NOMO-1 treated with dmso at 0.1 percent for 144 hours (cell line): ENCODE measurements at regions not wholly inside any gene's neighbourhood (a gene's known extent, or its start where the extent isn't known, plus 50 kb on each side); places are given as distances from the start of the nearest gene placed in this dataset.

ENCODE experiments used
- DNase-seq: peaks from one replicate; lab custom pipeline; 2025; ENCODE audit not compliant: unreplicated experiment; lab: John Stamatoyannopoulos, UW

DNA sequence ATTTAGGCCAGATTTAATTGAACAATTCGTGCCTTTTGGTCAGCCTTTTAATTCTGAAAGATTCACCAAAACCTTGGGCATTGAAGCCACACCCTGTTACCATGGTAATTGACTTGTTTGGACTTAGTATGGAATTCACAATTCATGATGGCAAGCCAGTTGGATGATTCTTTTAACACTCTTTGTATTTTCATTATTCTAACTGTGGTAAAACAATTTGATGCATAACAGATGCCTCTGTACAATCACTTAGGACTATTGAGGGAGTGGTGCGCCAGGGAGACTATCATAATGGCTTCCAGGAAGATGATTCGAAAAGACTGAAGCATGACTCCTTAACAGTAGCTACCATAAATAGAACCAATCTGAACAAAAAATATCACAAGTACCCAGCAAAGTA is 381.1 kb upstream of the ADAMTS16 start:
- DNase-seq = no peak

- no peak for DNase-seq
These were observed 377.8 kb upstream of the ADAMTS16 start for GRCh38 chr5:4762316-4762715.

- DNase-seq = no peak
These were observed 374.7 kb upstream of the ADAMTS16 start for GRCh38 chr5:4765411-4765810.

DNA sequence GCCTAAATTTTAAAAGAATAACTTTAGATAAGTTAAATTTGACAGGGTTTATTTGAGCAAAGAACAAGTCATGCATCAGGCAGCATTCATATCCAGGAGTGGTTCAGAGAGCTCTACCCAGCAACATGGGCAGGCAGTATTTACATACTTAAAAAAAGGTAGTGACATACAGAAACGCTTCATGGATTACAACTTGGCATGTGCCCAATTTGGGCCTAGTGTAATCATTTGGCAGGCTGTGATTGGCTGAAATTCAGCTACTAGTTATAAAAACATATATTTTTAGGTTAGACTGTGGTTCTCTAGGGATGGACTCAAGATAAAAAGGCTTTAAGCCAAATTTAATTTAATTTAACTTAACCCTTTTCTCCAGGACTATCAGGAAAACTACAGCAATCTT is 374.0 kb upstream of the ADAMTS16 start:
- no peak for DNase-seq

DNA sequence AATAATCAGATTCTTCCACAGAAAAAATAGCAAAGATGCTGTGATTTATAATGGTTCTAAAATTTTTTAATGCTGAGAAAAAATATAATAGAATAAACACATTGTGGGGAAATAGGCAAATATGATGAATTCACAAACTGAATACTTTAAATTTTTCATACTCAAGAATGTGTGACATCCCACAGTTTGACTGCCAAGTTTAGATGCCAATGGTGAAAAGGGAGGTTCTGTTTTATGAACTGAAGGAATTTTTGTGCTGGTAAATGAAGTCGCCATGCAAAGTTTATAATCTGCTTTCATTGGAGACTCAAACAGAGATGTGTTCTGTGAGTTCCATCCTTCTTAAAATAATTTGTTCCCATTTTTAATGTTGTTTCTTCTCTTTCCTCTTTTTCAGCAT is 367.5 kb upstream of the ADAMTS16 start:
- no peak for DNase-seq

GRCh38 chr5:4773827-4774317 is 366.3 kb upstream of the ADAMTS16 start:
- DNase-seq = no peak

DNA sequence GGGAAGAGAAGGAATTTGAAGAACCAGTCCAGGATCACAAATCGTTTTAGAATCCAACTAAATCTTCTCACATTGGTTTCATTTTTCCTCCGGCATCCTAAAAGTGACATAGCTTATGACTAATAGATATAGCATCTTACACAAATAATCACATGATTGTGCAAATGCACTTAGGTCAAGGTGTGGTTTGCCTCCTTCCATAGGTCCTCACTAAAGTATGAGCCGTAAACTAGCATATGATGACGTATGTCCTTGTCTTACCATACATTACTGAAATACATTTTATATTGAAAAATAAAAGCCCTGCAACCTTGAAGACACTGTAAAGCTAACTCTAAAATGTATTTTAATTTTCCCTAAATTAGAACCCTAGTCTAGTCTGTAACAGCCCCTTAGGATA is 362.7 kb upstream of the ADAMTS16 start:
- no peak for DNase-seq

- DNase-seq = no peak
These were observed 359.5 kb upstream of the ADAMTS16 start for GRCh38 chr5:4780633-4781032.

- no peak for DNase-seq
These were observed 358.8 kb upstream of the ADAMTS16 start for GRCh38 chr5:4781299-4781698.

DNA sequence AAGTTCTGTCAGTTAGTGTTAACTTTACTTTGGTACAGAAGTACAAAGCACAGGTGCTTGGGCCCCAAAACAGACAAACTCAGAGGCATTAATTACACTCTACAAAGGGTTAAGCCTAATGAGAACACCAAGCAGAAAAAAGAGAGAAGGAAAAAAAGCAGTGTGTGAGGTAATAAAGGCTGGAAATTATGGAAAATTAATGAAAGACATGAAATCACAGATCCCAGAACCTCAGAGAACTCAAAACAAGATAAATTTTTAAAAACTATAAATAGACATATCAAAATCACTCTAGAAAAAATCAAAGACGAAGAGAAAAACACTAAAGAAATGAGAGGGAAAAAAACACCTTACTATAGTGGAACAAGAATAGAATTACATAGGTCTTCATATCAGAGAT is 354.2 kb upstream of the ADAMTS16 start:
- DNase-seq = no peak

GRCh38 chr5:4797445-4797844 is 342.7 kb upstream of the ADAMTS16 start:
- no peak for DNase-seq

GRCh38 chr5:4802044-4802443 is 338.1 kb upstream of the ADAMTS16 start:
- DNase-seq = no peak

DNA sequence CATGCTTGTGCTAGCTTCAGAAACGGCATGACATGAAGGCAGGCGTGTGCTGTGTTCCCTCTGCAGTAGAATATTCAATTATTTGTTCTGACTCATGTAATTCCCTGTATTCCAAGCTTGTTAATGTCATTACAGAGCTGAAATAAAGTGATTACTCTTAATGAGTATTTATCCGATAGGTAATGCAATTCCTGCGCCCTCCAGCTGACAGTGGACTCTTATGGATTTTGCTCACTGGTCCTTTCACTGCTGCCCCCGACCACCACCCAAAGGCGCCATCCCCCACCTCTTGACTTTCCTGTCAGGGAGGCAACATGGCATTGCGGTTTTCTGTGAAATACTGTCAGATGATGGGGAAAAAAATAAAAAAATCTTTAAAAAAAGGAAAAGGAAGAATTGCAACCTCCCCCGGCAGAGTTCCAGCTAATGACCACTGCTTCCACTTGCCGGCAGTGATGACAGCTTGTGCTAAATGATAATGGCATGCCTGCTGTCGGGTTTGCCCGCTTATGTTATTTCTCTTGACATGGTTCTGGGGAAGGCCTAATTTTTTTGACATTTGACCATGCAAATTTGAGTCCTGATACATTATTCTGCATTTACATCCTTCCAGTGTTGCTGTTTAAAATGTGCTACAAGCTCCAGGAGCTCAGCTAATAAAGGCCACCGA is 335.3 kb upstream of the ADAMTS16 start:
- DNase-seq = no peak

DNA sequence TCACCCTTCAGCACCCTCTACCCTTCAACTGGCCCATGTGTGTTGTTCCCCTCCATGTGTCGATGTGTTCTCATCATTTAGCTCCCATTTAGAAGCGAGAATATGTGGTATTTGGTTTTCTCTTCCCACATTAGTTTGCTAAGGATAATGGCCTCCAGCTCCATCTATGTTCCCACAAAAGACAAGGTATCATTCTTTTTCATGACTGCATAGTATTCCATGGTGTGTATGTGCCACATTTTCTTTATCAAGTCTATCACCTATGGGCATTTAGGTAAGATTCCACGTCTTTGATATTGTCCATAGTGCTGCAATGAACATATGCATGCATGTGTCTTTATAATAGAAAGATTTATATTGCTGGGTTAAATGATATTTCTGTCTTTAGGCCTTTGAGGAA is 325.1 kb upstream of the ADAMTS16 start:
- no peak for DNase-seq

- DNase-seq = no peak
These were observed 322.4 kb upstream of the ADAMTS16 start for GRCh38 chr5:4817767-4818166.

DNA sequence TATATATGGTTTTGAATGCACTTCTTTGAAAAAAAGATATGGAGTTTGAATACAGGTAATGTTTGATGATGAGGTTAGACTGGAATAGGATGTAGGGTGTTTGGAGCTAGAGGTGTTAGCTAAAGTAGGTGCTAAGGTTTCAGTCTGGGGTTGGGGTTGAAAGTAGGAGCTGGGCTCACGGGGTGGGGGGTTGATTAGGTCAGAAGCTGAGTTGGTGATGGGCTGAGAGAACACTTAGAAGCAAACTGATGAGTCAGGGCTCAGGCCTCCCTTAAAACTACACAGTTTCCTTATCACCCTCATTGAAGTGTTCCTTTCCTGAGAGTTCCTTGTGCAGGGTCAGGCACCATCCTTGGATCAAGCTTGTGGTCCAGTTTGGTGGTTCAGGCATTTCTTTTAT is 308.8 kb upstream of the ADAMTS16 start:
- DNase-seq = no peak

DNA sequence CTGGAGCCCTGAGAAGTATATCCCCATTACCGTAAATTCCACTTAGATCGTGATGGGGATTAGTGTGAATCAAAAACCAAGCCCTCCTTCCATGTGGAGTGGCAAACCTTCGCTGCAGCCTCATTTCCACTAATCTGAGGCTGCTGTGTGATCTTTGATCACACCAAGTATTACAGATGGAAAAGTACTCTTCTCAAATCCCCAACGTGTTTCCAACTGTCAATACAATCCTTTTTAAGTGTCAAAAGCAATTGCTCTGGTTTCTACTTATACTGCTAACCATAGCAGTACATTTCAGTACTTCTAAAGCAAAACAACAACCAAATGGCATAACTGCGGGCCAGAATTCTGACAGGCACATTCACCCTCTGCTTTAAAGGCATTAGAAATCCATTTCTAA is 307.7 kb upstream of the ADAMTS16 start:
- no peak for DNase-seq

DNA sequence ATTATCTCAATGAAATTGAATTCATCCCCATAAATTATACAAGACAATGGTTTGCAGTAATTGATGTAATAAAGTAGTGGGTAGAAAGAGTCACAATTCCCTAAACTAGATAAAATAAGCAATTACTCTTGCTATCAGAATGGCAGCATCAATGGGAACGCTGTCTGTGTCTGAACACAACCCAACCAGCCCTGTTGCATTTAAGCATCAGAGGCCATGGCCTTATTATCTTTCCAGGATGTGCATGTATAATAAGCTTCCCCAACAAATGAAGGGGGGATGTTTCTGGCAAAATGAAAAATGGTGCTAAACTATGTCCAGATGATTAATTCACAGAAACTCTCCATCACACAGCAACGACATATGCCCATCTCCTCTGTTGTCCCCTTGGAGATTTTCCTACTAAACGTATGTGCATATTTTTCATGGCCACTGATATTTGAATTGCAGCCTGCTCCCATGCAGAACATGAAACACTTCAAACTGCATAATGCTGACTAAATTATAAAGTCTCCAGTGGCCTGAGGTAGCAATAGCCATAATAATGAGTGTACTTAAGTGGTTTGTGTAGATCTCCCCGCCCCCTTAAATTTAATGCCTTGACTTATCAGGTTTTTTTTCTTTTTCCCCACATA is 306.9 kb upstream of the ADAMTS16 start:
- DNase-seq = no peak

- no peak for DNase-seq
These were observed 302.6 kb upstream of the ADAMTS16 start for GRCh38 chr5:4837489-4838058.

- DNase-seq = no peak
These were observed 294.9 kb upstream of the ADAMTS16 start for GRCh38 chr5:4845221-4845620.

DNA sequence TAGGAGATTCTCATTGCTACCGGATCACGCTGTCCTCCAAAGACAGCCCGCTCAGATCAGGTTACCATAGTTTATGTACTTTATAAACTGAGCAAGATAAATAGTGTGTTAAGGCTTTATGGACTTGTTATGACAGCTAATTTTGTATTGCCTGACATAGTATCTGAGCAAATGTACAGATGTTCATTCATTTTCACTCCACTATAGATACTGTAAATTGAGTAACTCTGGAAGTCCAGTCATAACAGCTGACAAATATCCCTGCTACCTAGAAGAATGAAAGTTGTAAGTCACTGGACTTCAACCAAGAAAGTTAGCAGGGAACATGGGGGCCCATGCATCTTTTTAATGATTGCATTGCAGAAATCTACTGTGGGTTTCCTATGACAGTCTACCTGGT is 292.4 kb upstream of the ADAMTS16 start:
- no peak for DNase-seq

- DNase-seq = no peak
These were observed 285.1 kb upstream of the ADAMTS16 start for GRCh38 chr5:4855036-4855435.

GRCh38 chr5:4855880-4856279 is 284.2 kb upstream of the ADAMTS16 start:
- DNase-seq = no peak
